ENCODE measurements at regions not wholly inside any gene's neighbourhood (a gene's known extent, or its start where the extent isn't known, plus 50 kb on each side); places are given as distances from the start of the nearest gene placed in this dataset.

GRCh38 chr9:109557481-109557880 is 59.4 kb upstream of the PTPN3 start:
- intact Hi-C loops (cut with micrococcal nuclease) (no loop called here), in situ Hi-C loops (cut with MboI) (no loop called here)
- WGBS (ENCODE audit: insufficient coverage, low coverage, missing lambda C conversion rate) = 0% methylated on average over 6 of the region's 6 CpGs
- H3K79me2 ChIP-seq (ENCODE audit: control insufficient read depth, insufficient read depth, low read length) = no peaks in the 10 kb centered on the region
- DNase-seq (ENCODE audit: extremely low read depth in 1 of 4, low spot score in 3 of 4) = no peak
- no peak overlapping the region for H2AFZ ChIP-seq (ENCODE audit: low read depth, low read length)
- H3K27ac ChIP-seq (ENCODE audit: extremely low read depth, low read depth, low read length) = no peak overlapping the region
- H3K9me3 ChIP-seq (replicated peaks; ENCODE audit: control insufficient read depth, insufficient read depth, low read depth, low read length) = no peaks in the 10 kb centered on the region
- H3K27me3 ChIP-seq (ENCODE audit: control insufficient read depth in 2 of 2, insufficient read depth in 2 of 2, low read length in 2 of 2) = no peaks in the 10 kb centered on the region
- no peaks in the 10 kb centered on the region for H3K4me1 ChIP-seq (replicated peaks in 1 of 2; ENCODE audit: control insufficient read depth in 2 of 2, insufficient read depth in 2 of 2, low read length in 2 of 2)
- H4K20me1 ChIP-seq (replicated peaks; ENCODE audit: control insufficient read depth, insufficient read depth, low read length) = no peaks in the 10 kb centered on the region; the same call in 1 of the 2 replicates
- no peak for ATAC-seq
- no peak overlapping the region for H3K4me2 ChIP-seq (ENCODE audit: insufficient read depth, low read length)
- no TSS peak for BruUV-seq (replicated peaks)
- H3K36me3 ChIP-seq (ENCODE audit: control insufficient read depth, insufficient read depth, low read length) = no peaks in the 10 kb centered on the region
- H3K9ac ChIP-seq (ENCODE audit: insufficient read depth in 1 of 2, low read depth in 2 of 2, low read length in 2 of 2) = no peak overlapping the region
- FAIRE-seq = no peak
- TF ChIP-seq ZFP91 (CRISPR knock-in tag; IDR thresholded peaks at IDR 0.05) (no peak), ZNF140 (CRISPR knock-in tag; IDR thresholded peaks at IDR 0.05) (no peak), BRF1 (IDR thresholded peaks at IDR 0.05; ENCODE audit: borderline replicate concordance, extremely low read depth, insufficient read length) (no peak), NFRKB (IDR thresholded peaks at IDR 0.05; ENCODE audit: low read depth) (no peak), ETV5 (CRISPR knock-in tag; IDR thresholded peaks at IDR 0.05; ENCODE audit: low read depth) (no peak)
- ChIA-PET POLR2A (no interaction called here), CTCF (ENCODE audit: low intra/inter-chr PET ratio) (no interaction called here)
- no peak overlapping the region for H3K4me3 ChIP-seq
- no peaks in the 10 kb centered on the region for H3K9me1 ChIP-seq (ENCODE audit: control insufficient read depth, insufficient read depth, low read length)

GRCh38 chr9:109558718-109559151 is 60.6 kb upstream of the PTPN3 start:
- Histone ChIP-seq H3K36me3 (ENCODE audit: control insufficient read depth, insufficient read depth, low read length) (no peaks in the 10 kb centered on the region), H4K20me1 (replicated peaks; ENCODE audit: control insufficient read depth, insufficient read depth, low read length) (no peaks in the 10 kb centered on the region; the same call in 1 of the 2 replicates), H2AFZ (ENCODE audit: low read depth, low read length) (no peak overlapping the region), H3K79me2 (ENCODE audit: control insufficient read depth, insufficient read depth, low read length) (no peaks in the 10 kb centered on the region), H3K9ac (ENCODE audit: insufficient read depth in 1 of 2, low read depth in 2 of 2, low read length in 2 of 2) (no peak overlapping the region), H3K4me2 (ENCODE audit: insufficient read depth, low read length) (no peak overlapping the region), H3K9me1 (ENCODE audit: control insufficient read depth, insufficient read depth, low read length) (no peaks in the 10 kb centered on the region), H3K4me1 (replicated peaks in 1 of 2; ENCODE audit: control insufficient read depth in 2 of 2, insufficient read depth in 2 of 2, low read length in 2 of 2) (no peaks in the 10 kb centered on the region), H3K4me3 (no peak overlapping the region), H3K9me3 (replicated peaks; ENCODE audit: control insufficient read depth, insufficient read depth, low read depth, low read length) (no peaks in the 10 kb centered on the region), H3K27ac (ENCODE audit: extremely low read depth, low read depth, low read length) (no peak overlapping the region), H3K27me3 (ENCODE audit: control insufficient read depth in 2 of 2, insufficient read depth in 2 of 2, low read length in 2 of 2) (no peaks in the 10 kb centered on the region)
- CTCF ChIA-PET (ENCODE audit: low intra/inter-chr PET ratio) = no interaction called here
- in situ Hi-C loops (cut with MboI) (no loop called here), intact Hi-C loops (cut with micrococcal nuclease) (no loop called here)
- WGBS (ENCODE audit: insufficient coverage, low coverage, missing lambda C conversion rate) = 2% methylated on average over 5 of the region's 5 CpGs
- DNase-seq (ENCODE audit: extremely low read depth in 1 of 4, low spot score in 3 of 4) = no peak
- no peak for FAIRE-seq
- no peak for ATAC-seq
- BruUV-seq (replicated peaks) = no TSS peak
- POLR2A ChIA-PET = no interaction called here
- TF ChIP-seq SRSF3 (IDR thresholded peaks at IDR 0.05; ENCODE audit: insufficient read depth, low read length) (no peak), GATA2 (CRISPR knock-in tag; IDR thresholded peaks at IDR 0.05) (no peak), ZNF3 (CRISPR knock-in tag; IDR thresholded peaks at IDR 0.05) (no peak), ZNF717 (CRISPR knock-in tag; IDR thresholded peaks at IDR 0.05) (no peak), NEUROD1 (IDR thresholded peaks at IDR 0.05; ENCODE audit: borderline replicate concordance, low read depth, low read length, partially characterized antibody) (no peak), FOXP1 (CRISPR knock-in tag; IDR thresholded peaks at IDR 0.05) (no peak), DLX4 (CRISPR knock-in tag; IDR thresholded peaks at IDR 0.05) (no peak), RBM22 (IDR thresholded peaks at IDR 0.05; ENCODE audit: low read depth, low read length, poor library complexity, severe bottlenecking) (no peak), ZNF121 (CRISPR knock-in tag; conservative IDR thresholded peaks at IDR 0.05) (no peak), MTF1 (CRISPR knock-in tag; IDR thresholded peaks at IDR 0.05; ENCODE audit: borderline replicate concordance) (no peak)
